SK-N-SH (cell line): ENCODE measurements at regions not wholly inside any gene's neighbourhood (a gene's known extent, or its start where the extent isn't known, plus 50 kb on each side); places are given as distances from the start of the nearest gene placed in this dataset.
"Not testable (repeated sequence)": the region's sequence is repeated elsewhere in the genome, so short reads cannot be mapped to it uniquely, and the experiment has no call there.

Experiments
- CTCF ChIA-PET: fragments of 300-600, 350-600 bp; formaldehyde crosslinking; extraction: SDS; loops from one replicate; lab custom pipeline; 2021; lab: Yijun Ruan, JAX
- POLR2A ChIA-PET: fragments of 350-600 bp; sonication (Branson Sonifier 250); formaldehyde crosslinking; extraction: SDS; loops from one replicate; lab custom pipeline; 2020; ENCODE audit warnings: antibody characterized with exemption, inconsistent platforms; lab: Yijun Ruan, JAX
- DNase-seq: peaks from one replicate; pipeline ENCODE4 v3.0.0; 2012
- H2AFZ ChIP-seq: fragments of 200-600 bp; sonication (generic); 2 replicates; pipeline ENCODE4 v1.8.1; 2016; ENCODE audit warnings: antibody characterized with exemption, mild to moderate bottlenecking, low read depth
- H3F3A ChIP-seq: fragments of 200-600 bp; sonication (generic); replicated peaks from 2 replicates; pipeline ENCODE3; 2016; ENCODE audit warnings: antibody characterized with exemption, mild to moderate bottlenecking; ENCODE audit not compliant: insufficient read depth
- H3K27ac ChIP-seq, 2 experiments: fragments of 200-500 bp in 1 of 2; fragments of 200-600 bp in 1 of 2; sonication (Bioruptor generic) in 1 of 2; sonication (generic), shearing (Covaris generic) in 1 of 2; 2 replicates each; pipeline versions ENCODE4 v1.5.1 to v1.6.1; 2014 to 2016; ENCODE audit warnings: low read depth in 2 of 2, inconsistent platforms in 1 of 2, low read length in 1 of 2, mild to moderate bottlenecking in 1 of 2, mixed read lengths in 1 of 2
- H3K27me3 ChIP-seq: fragments of 200-600 bp; sonication (generic), shearing (Covaris generic); 2 replicates; pipeline ENCODE4 v1.6.1; 2016; ENCODE audit warnings: mixed run types; ENCODE audit not compliant: insufficient read depth
- H3K36me3 ChIP-seq, 2 experiments: fragments of 200-500 bp in 1 of 2; fragments of 200-600 bp in 1 of 2; sonication (Bioruptor generic) in 1 of 2; sonication (generic) in 1 of 2; replicated peaks in 1 of 2; 2 replicates each; pipeline versions ENCODE3 to v1.5.1; 2014 to 2016; ENCODE audit warnings: low read length in 1 of 2, mild to moderate bottlenecking in 1 of 2; ENCODE audit not compliant: insufficient read depth in 2 of 2, control insufficient read depth in 1 of 2
- H3K4me1 ChIP-seq, 2 experiments: fragments of 200-500 bp in 1 of 2; fragments of 200-600 bp in 1 of 2; sonication (Bioruptor generic) in 1 of 2; sonication (generic), shearing (Covaris generic) in 1 of 2; 2 replicates each; pipeline versions ENCODE4 v1.5.1 to v1.6.1; 2014 to 2016; ENCODE audit warnings: low read depth in 1 of 2, low read length in 1 of 2, mixed run types in 1 of 2; ENCODE audit not compliant: insufficient read depth in 2 of 2, control insufficient read depth in 1 of 2
- H3K4me2 ChIP-seq: fragments of 200-600 bp; sonication (generic), shearing (Covaris generic); 2 replicates; pipeline ENCODE4 v1.6.1; 2017; ENCODE audit warnings: mixed run types
- H3K4me3 ChIP-seq, 2 experiments: fragments of 200-500 bp in 1 of 2; fragments of 200-600 bp in 1 of 2; sonication (Bioruptor generic) in 1 of 2; sonication (generic), shearing (Covaris generic) in 1 of 2; 2 replicates each; pipeline versions ENCODE4 v1.5.1 to v1.8.1; 2014 to 2016; ENCODE audit warnings: low read depth in 2 of 2, inconsistent platforms in 1 of 2, low read length in 1 of 2, mild to moderate bottlenecking in 1 of 2, mixed read lengths in 1 of 2, moderate library complexity in 1 of 2
- H3K79me2 ChIP-seq: fragments of 200-600 bp; sonication (generic); 2 replicates; pipeline ENCODE4 v1.8.1; 2017; ENCODE audit warnings: mild to moderate bottlenecking; ENCODE audit not compliant: insufficient read depth
- H3K9ac ChIP-seq: fragments of 200-600 bp; sonication (generic); 2 replicates; pipeline ENCODE4 v1.6.1; 2017; ENCODE audit warnings: mixed run types
- H3K9me2 ChIP-seq: fragments of 200-600 bp; sonication (generic); 2 replicates; pipeline ENCODE4 v1.6.1; 2017; ENCODE audit warnings: mixed run types
- H3K9me3 ChIP-seq: fragments of 200-600 bp; sonication (generic); 2 replicates; pipeline ENCODE4 v1.6.1; 2017; ENCODE audit warnings: mixed run types, mild to moderate bottlenecking, moderate library complexity
- H4K20me1 ChIP-seq: fragments of 200-600 bp; sonication (generic); 2 replicates; pipeline ENCODE4 v1.6.1; 2017; ENCODE audit warnings: mild to moderate bottlenecking, mixed run types; ENCODE audit not compliant: insufficient read depth
- CHD2 ChIP-seq: fragments of 150-350 bp; IDR thresholded peaks from 2 replicates; pipeline ENCODE4 v1.6.1; 2018; ENCODE audit warnings: low read length; ENCODE audit not compliant: partially characterized antibody
- FOXJ3 ChIP-seq: sonication (generic); formaldehyde crosslinking; IDR thresholded peaks from 2 replicates; pipeline ENCODE4 v1.5.1; 2020; ENCODE audit warnings: mild to moderate bottlenecking, missing genetic modification reagents
- FOXM1 ChIP-seq: IDR thresholded peaks from 2 replicates; pipeline ENCODE4 v1.4.0; 2012; ENCODE audit warnings: low read depth, mild to moderate bottlenecking
- IRF3 ChIP-seq: fragments of 150-350 bp; IDR thresholded peaks from 2 replicates; pipeline ENCODE4 v1.6.1; 2016; ENCODE audit warnings: mild to moderate bottlenecking, low read depth, low read length
- PBX3 ChIP-seq: IDR thresholded peaks from 2 replicates; pipeline ENCODE4; 2012
- POLR2AphosphoS5 ChIP-seq: IDR thresholded peaks from 2 replicates; pipeline ENCODE4 v1.6.1; 2012; ENCODE audit warnings: low read depth, low read length
- RCOR1 ChIP-seq: fragments of 150-350 bp; IDR thresholded peaks from 2 replicates; pipeline ENCODE4 v1.6.1; 2017; ENCODE audit warnings: antibody characterized with exemption, low read length
- REST ChIP-seq: IDR thresholded peaks from 2 replicates; pipeline ENCODE4 v1.6.1; 2012; ENCODE audit warnings: mild to moderate bottlenecking, low read depth, low read length, moderate library complexity
- RFX5 ChIP-seq: IDR thresholded peaks from 2 replicates; pipeline ENCODE4 v1.6.1; 2012; ENCODE audit warnings: mild to moderate bottlenecking, improper control_type of control experiment, low read length
- SIN3A ChIP-seq: IDR thresholded peaks from 2 replicates; pipeline ENCODE4 v1.6.1; 2012; ENCODE audit warnings: low read depth, mild to moderate bottlenecking, low read length, moderate library complexity, borderline replicate concordance
- TAF1 ChIP-seq: IDR thresholded peaks from 2 replicates; pipeline ENCODE4 v1.6.1; 2012; ENCODE audit warnings: low read depth, mild to moderate bottlenecking, low read length, moderate library complexity, borderline replicate concordance
- TCF12 ChIP-seq: IDR thresholded peaks from 2 replicates; pipeline ENCODE4 v1.4.0; 2012
- TEAD4 ChIP-seq: IDR thresholded peaks from 2 replicates; pipeline ENCODE4 v1.4.0; 2012; ENCODE audit warnings: mild to moderate bottlenecking, borderline replicate concordance; ENCODE audit not compliant: insufficient read depth
- USF1 ChIP-seq: IDR thresholded peaks from 2 replicates; pipeline ENCODE4 v1.4.0; 2012; ENCODE audit warnings: low read depth, borderline replicate concordance
- USF2 ChIP-seq: fragments of 150-350 bp; IDR thresholded peaks from 2 replicates; pipeline ENCODE4 v1.6.1; 2017; ENCODE audit warnings: antibody characterized with exemption, low read length, low read depth, borderline replicate concordance
- ZBTB33 ChIP-seq: IDR thresholded peaks from 2 replicates; pipeline ENCODE4 v1.4.0; 2012; ENCODE audit warnings: low read depth, borderline replicate concordance
- WGBS: methylation state at CpG from one replicate; pipeline ENCODE4 v1.1.6; 2017; ENCODE audit warnings: low lambda C conversion rate; 5-methylcytosine and 5-hydroxymethylcytosine counted together

GRCh38 chr18:5704847-5705246 is 161.1 kb upstream of the EPB41L3 start (continued):
- no peak for TF ChIP-seq REST
- no peak for TF ChIP-seq POLR2AphosphoS5

- H3K79me2 ChIP-seq, POLR2A ChIA-PET, H3K9me2 ChIP-seq, H3K4me2 ChIP-seq, H3K4me1 ChIP-seq, H2AFZ ChIP-seq, H3K36me3 ChIP-seq, H3F3A ChIP-seq, H3K4me3 ChIP-seq, H3K9ac ChIP-seq, DNase-seq, H3K27me3 ChIP-seq, H3K9me3 ChIP-seq, H4K20me1 ChIP-seq, CTCF ChIA-PET, H3K27ac ChIP-seq: not testable (repeated sequence)
- 43% methylated on average over 7 of the region's 7 CpGs for WGBS
Observed at GRCh38 chr18:5702016-5702415, 158.2 kb upstream of the EPB41L3 start.

GRCh38 chr18:5693699-5694294 is 150.0 kb upstream of the EPB41L3 start:
- Histone ChIP-seq H3K79me2 (no peaks in the 10 kb centered on the region), H3K4me3 (no peak overlapping the region), H3K4me2 (no peak overlapping the region), H3K27me3 (no peaks in the 10 kb centered on the region), H3F3A (no peaks in the 10 kb centered on the region), H3K36me3 (no peaks in the 10 kb centered on the region), H3K9me3 (no peaks in the 10 kb centered on the region), H3K4me1 (no peaks in the 10 kb centered on the region), H3K9me2 (no peaks in the 10 kb centered on the region), H2AFZ (no peak overlapping the region), H3K9ac (no peak overlapping the region), H3K27ac (no peak overlapping the region), H4K20me1 (no peaks in the 10 kb centered on the region)
- ChIA-PET POLR2A (no interaction called here), CTCF (no interaction called here)
- 6% methylated on average over 6 of the region's 6 CpGs for WGBS
- no peak for DNase-seq
- TF ChIP-seq CHD2: no peak
- no peak for TF ChIP-seq FOXM1
- TF ChIP-seq SIN3A: no peak
- no peak for TF ChIP-seq TAF1
- TF ChIP-seq USF1: no peak
- no peak for TF ChIP-seq PBX3
- TF ChIP-seq USF2: no peak
- TF ChIP-seq RCOR1: no peak
- TF ChIP-seq FOXJ3 (CRISPR knock-in tag): no peak
- TF ChIP-seq RFX5: no peak
- TF ChIP-seq TCF12: no peak
- TF ChIP-seq ZBTB33: no peak
- TF ChIP-seq TEAD4: no peak
- TF ChIP-seq IRF3: no peak
